ENCODE measurements at regions not wholly inside any gene's neighbourhood (a gene's known extent, or its start where the extent isn't known, plus 50 kb on each side); places are given as distances from the start of the nearest gene placed in this dataset.

GRCh38 chr6:130593200-130593599 lies 227.4 kb downstream of the TMEM200A start:
- no peak for TF ChIP-seq REST (IDR thresholded peaks at IDR 0.05; ENCODE audit: insufficient read depth in 1 of 2, low read depth in 2 of 2, low read length in 2 of 2)
- no peak for TF ChIP-seq TAF1 (IDR thresholded peaks at IDR 0.05; ENCODE audit: borderline replicate concordance, insufficient read depth, low read length)
- no peak for TF ChIP-seq SIN3A (IDR thresholded peaks at IDR 0.05; ENCODE audit: borderline replicate concordance, insufficient read depth, low read length)
- TF ChIP-seq FOXP2 (optimal IDR thresholded peaks at IDR 0.05; ENCODE audit: borderline replicate concordance, extremely low read depth, extremely low read length, insufficient read depth): no peak

- TF ChIP-seq POLR2AphosphoS5 (IDR thresholded peaks at IDR 0.05; ENCODE audit: low read depth, low read length) (no peak), FOXP2 (optimal IDR thresholded peaks at IDR 0.05; ENCODE audit: borderline replicate concordance, extremely low read depth, extremely low read length, insufficient read depth) (no peak), REST (IDR thresholded peaks at IDR 0.05; ENCODE audit: insufficient read depth in 1 of 2, low read depth in 2 of 2, low read length in 2 of 2) (no peak), TAF1 (IDR thresholded peaks at IDR 0.05; ENCODE audit: borderline replicate concordance, insufficient read depth, low read length) (no peak), SIN3A (IDR thresholded peaks at IDR 0.05; ENCODE audit: borderline replicate concordance, insufficient read depth, low read length) (no peak)
Observed at GRCh38 chr6:130593948-130594347, 228.1 kb downstream of the TMEM200A start.

GRCh38 chr6:130598021-130598989 lies 228.9 kb upstream of the SMLR1 start:
- TF ChIP-seq POLR2AphosphoS5 (IDR thresholded peaks at IDR 0.05; ENCODE audit: low read depth, low read length) (no peak), REST (IDR thresholded peaks at IDR 0.05; ENCODE audit: insufficient read depth in 1 of 2, low read depth in 2 of 2, low read length in 2 of 2) (no peak), TAF1 (IDR thresholded peaks at IDR 0.05; ENCODE audit: borderline replicate concordance, insufficient read depth, low read length) (no peak), SIN3A (IDR thresholded peaks at IDR 0.05; ENCODE audit: borderline replicate concordance, insufficient read depth, low read length) (no peak), FOXP2 (optimal IDR thresholded peaks at IDR 0.05; ENCODE audit: borderline replicate concordance, extremely low read depth, extremely low read length, insufficient read depth) (no peak)

- no peak for TF ChIP-seq SIN3A (IDR thresholded peaks at IDR 0.05; ENCODE audit: borderline replicate concordance, insufficient read depth, low read length)
- no peak for TF ChIP-seq POLR2AphosphoS5 (IDR thresholded peaks at IDR 0.05; ENCODE audit: low read depth, low read length)
- TF ChIP-seq TAF1 (IDR thresholded peaks at IDR 0.05; ENCODE audit: borderline replicate concordance, insufficient read depth, low read length): no peak
- no peak for TF ChIP-seq REST (IDR thresholded peaks at IDR 0.05; ENCODE audit: insufficient read depth in 1 of 2, low read depth in 2 of 2, low read length in 2 of 2)
- TF ChIP-seq FOXP2 (optimal IDR thresholded peaks at IDR 0.05; ENCODE audit: borderline replicate concordance, extremely low read depth, extremely low read length, insufficient read depth): no peak
Observed at GRCh38 chr6:130600880-130601341, 226.3 kb upstream of the SMLR1 start.

Data from PFSK-1 (cell line).